GM12892 (cell line): ENCODE measurements at regions not wholly inside any gene's neighbourhood (a gene's known extent, or its start where the extent isn't known, plus 50 kb on each side); places are given as distances from the start of the nearest gene placed in this dataset.

Source experiments
- POLR2AphosphoS5 ChIP-seq: IDR thresholded peaks from 2 replicates; pipeline ENCODE4 v1.6.1; 2011; ENCODE audit warnings: low read depth, low read length, control low read depth
- TAF1 ChIP-seq: IDR thresholded peaks from 2 replicates; pipeline ENCODE4 v1.6.1; 2011; ENCODE audit warnings: low read depth, mild to moderate bottlenecking, control low read depth, low read length, borderline replicate concordance

DNA sequence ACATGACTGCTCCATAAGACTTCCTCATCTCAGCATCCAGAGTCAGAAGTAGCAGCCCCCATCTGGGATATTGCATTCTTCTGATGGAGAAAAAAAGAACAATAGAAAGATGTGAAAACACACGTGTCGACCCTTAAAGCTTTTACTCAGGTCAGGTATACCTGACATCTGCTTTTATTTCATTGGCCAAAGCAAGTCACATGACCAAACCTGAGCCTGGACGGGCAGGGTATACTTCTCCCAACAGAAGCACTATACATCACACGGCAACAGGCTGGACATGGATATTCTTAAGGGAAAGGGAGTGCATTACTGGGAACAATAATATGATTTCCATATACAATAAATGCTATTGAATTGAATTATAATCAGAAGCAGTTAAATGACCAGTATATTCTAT is 243.3 kb downstream of the LMO4 start:
- TF ChIP-seq TAF1 (no peak), POLR2AphosphoS5 (no peak)
